ENCODE measurements at regions not wholly inside any gene's neighbourhood (a gene's known extent, or its start where the extent isn't known, plus 50 kb on each side); places are given as distances from the start of the nearest gene placed in this dataset.

GRCh38 chr10:108560488-108560887, 1362.8 kb downstream of the XPNPEP1 start:
- Histone ChIP-seq H4K5ac (ENCODE audit: low read depth, low read length) (no peak overlapping the region), H3K4ac (ENCODE audit: low read depth, low read length) (no peak overlapping the region), H2BK5ac (ENCODE audit: low read depth, low read length, poor library complexity, severe bottlenecking) (no peak overlapping the region), H3K27ac (ENCODE audit: insufficient read depth, low read length) (no peak overlapping the region), H3K4me3 (ENCODE audit: insufficient read depth, low read depth, low read length) (no peak overlapping the region), H4K8ac (ENCODE audit: low read depth in 2 of 2, low read length in 2 of 2) (no peak overlapping the region), H3K4me2 (ENCODE audit: low read depth, low read length) (no peak overlapping the region), H4K20me1 (ENCODE audit: insufficient read depth, low read length) (no peaks in the 10 kb centered on the region), H4K91ac (ENCODE audit: insufficient read depth, low read depth, low read length) (no peak overlapping the region), H3K14ac (replicated peaks; ENCODE audit: low read depth, low read length) (no peak overlapping the region), H2AK5ac (ENCODE audit: low read depth, low read length) (no peak overlapping the region), H3K9me3 (ENCODE audit: control insufficient read depth, insufficient read depth, low read length) (no peaks in the 10 kb centered on the region), H2BK120ac (ENCODE audit: low read depth, low read length) (no peak overlapping the region), H3K27me3 (ENCODE audit: control insufficient read depth, insufficient read depth, low read length) (no peaks in the 10 kb centered on the region), H2AK9ac (replicated peaks; ENCODE audit: low read depth, low read length, poor library complexity) (no peak overlapping the region), H3K56ac (ENCODE audit: extremely low read depth, insufficient read depth, low read length) (no peak overlapping the region), H2AFZ (replicated peaks; ENCODE audit: low read length, poor library complexity) (no peak overlapping the region), H3K36me3 (ENCODE audit: control insufficient read depth, insufficient read depth, low read length) (no peaks in the 10 kb centered on the region), H2BK15ac (ENCODE audit: low read depth, low read length) (no peak overlapping the region), H3K79me1 (ENCODE audit: low read depth in 1 of 2, low read length in 2 of 2) (no peaks in the 10 kb centered on the region), H3K4me1 (ENCODE audit: control insufficient read depth, insufficient read depth, low read length) (no peaks in the 10 kb centered on the region), H3K9ac (ENCODE audit: low read depth, low read length) (no peak overlapping the region), H3K18ac (ENCODE audit: low read depth, low read length) (no peak overlapping the region), H3K9me1 (ENCODE audit: insufficient read depth, low read length) (no peaks in the 10 kb centered on the region), H2BK20ac (ENCODE audit: low read depth, low read length) (no peak overlapping the region), H3K23ac (ENCODE audit: low read depth, low read length) (no peak overlapping the region)
- CTCF ChIA-PET: no interaction called here
- no peak for ATAC-seq (ENCODE audit: low read depth)
- no peak for DNase-seq
- intact Hi-C loops (cut with micrococcal nuclease) (no loop called here), in situ Hi-C loops (cut with MboI; ENCODE audit: low sequenced_read_pairs) (no loop called here), dilution Hi-C loops (cut with HindIII; ENCODE audit: low sequenced_read_pairs, unreplicated experiment) (no loop called here)
- POLR2A ChIA-PET (ENCODE audit: unreplicated experiment): interaction anchor here (0.6 kb wide), 1 partner anchor 984 kb away, joined by 12 read pairs; no protein-coding TSS in a partner anchor
- no TSS peak for BruUV-seq (replicated peaks)
- no peak for TF ChIP-seq FOS (IDR thresholded peaks at IDR 0.05; ENCODE audit: low read depth, low read length)
- TF ChIP-seq POLR2A (IDR thresholded peaks at IDR 0.05; ENCODE audit: low read depth, low read length): no peak
- no peak for TF ChIP-seq SMC3 (IDR thresholded peaks at IDR 0.05; ENCODE audit: low read depth, low read length)
- TF ChIP-seq MAZ (IDR thresholded peaks at IDR 0.05; ENCODE audit: borderline replicate concordance, low read depth, low read length): no peak

Measured in IMR-90 (cell line).